K562 (cell line): ENCODE measurements at regions not wholly inside any gene's neighbourhood (a gene's known extent, or its start where the extent isn't known, plus 50 kb on each side); places are given as distances from the start of the nearest gene placed in this dataset.

ENCODE experiments used
- ATAC-seq: fragments of 200-7000 bp; cut with Tn5 transposase; 3 replicates; pipeline ENCODE4 v1.9.1; 2020; ENCODE audit warnings: moderate library complexity
- BruUV-seq: library from RNA; stranded (reverse); fragments of 400-500 nt; replicated peaks from 2 replicates; lab custom pipeline; 2021; lab: Mats Ljungman, UMichigan
- CTCF ChIA-PET: fragments of 300-600 bp; formaldehyde crosslinking; extraction: SDS; loops from one replicate; lab custom pipeline; 2021; ENCODE audit warnings: low intra/inter-chr PET ratio; lab: Yijun Ruan, JAX
- POLR2A ChIA-PET: fragments of 300-600, 350-650 bp; sonication (Branson Sonifier 250); formaldehyde crosslinking; extraction: SDS; loops from one replicate; lab custom pipeline; 2021; ENCODE audit warnings: antibody characterized with exemption, inconsistent platforms; lab: Yijun Ruan, JAX
- DNase-seq, 4 experiments: peaks; one replicate each; pipeline versions ENCODE4 v3.0.0 to v3.0.0-alpha.2; 2011 to 2018; ENCODE audit warnings: low spot score in 3 of 4, mixed read lengths in 3 of 4; ENCODE audit errors: extremely low read depth in 1 of 4
- FAIRE-seq: peaks from 2 replicates; lab custom pipeline; 2011; peaks lifted over from hg19 to GRCh38; lab: Jason Lieb, UNC
- H2AFZ ChIP-seq: 2 replicates; pipeline ENCODE4 v1.6.0; 2011; ENCODE audit warnings: low read depth, low read length, control low read depth, inconsistent platforms
- H3K27ac ChIP-seq: fragments of 200-600 bp; 3 replicates; pipeline ENCODE4 v1.8.0; 2011; ENCODE audit warnings: low read depth, mild to moderate bottlenecking, control low read depth, inconsistent platforms, low read length, moderate library complexity, mixed read lengths; ENCODE audit errors: extremely low read depth
- H3K27me3 ChIP-seq, 2 experiments: fragments of 300-600 bp in 1 of 2; 2 replicates in 1 of 2; 3 replicates in 1 of 2; pipeline versions ENCODE4 v1.6.0 to v1.8.0; 2011; ENCODE audit warnings: inconsistent platforms in 2 of 2, low read length in 2 of 2, mild to moderate bottlenecking in 1 of 2, mixed read lengths in 1 of 2, moderate library complexity in 1 of 2; ENCODE audit not compliant: control insufficient read depth in 2 of 2, insufficient read depth in 2 of 2
- H3K36me3 ChIP-seq: fragments of 300-600 bp; 3 replicates; pipeline ENCODE4 v1.8.0; 2011; ENCODE audit warnings: mild to moderate bottlenecking, low read length, inconsistent platforms; ENCODE audit not compliant: control insufficient read depth, insufficient read depth
- H3K4me1 ChIP-seq, 2 experiments: fragments of 200-600 bp in 1 of 2; replicated peaks in 1 of 2; 2 replicates in 1 of 2; 3 replicates in 1 of 2; pipeline versions ENCODE4 v1.5.1 to v1.8.0; 2011; ENCODE audit warnings: inconsistent platforms in 2 of 2, low read length in 2 of 2, mild to moderate bottlenecking in 1 of 2, mixed read lengths in 1 of 2, moderate library complexity in 1 of 2; ENCODE audit not compliant: control insufficient read depth in 2 of 2, insufficient read depth in 2 of 2
- H3K4me2 ChIP-seq: 2 replicates; pipeline ENCODE4 v1.6.1; 2011; ENCODE audit warnings: low read length, control low read depth, inconsistent platforms, mixed read lengths; ENCODE audit not compliant: insufficient read depth
- H3K4me3 ChIP-seq: fragments of 200-600 bp; sonication (generic), shearing (Covaris generic); 2 replicates; pipeline ENCODE4 v1.5.1; 2016; ENCODE audit warnings: control low read depth, inconsistent platforms
- H3K79me2 ChIP-seq: fragments of 200-600 bp; 3 replicates; pipeline ENCODE4 v1.8.0; 2011; ENCODE audit warnings: low read length, inconsistent platforms; ENCODE audit not compliant: control insufficient read depth, insufficient read depth
- H3K9ac ChIP-seq, 2 experiments: 2 replicates each; pipeline versions ENCODE4 v1.6.0 to v1.6.1; 2011; ENCODE audit warnings: low read depth in 2 of 2, low read length in 2 of 2, control low read depth in 1 of 2, inconsistent platforms in 1 of 2, mild to moderate bottlenecking in 1 of 2, mixed read lengths in 1 of 2; ENCODE audit not compliant: insufficient read depth in 1 of 2
- H3K9me1 ChIP-seq: one replicate; pipeline ENCODE4 v1.6.0; 2011; ENCODE audit warnings: inconsistent platforms, mild to moderate bottlenecking, low read length, moderate library complexity; ENCODE audit not compliant: control insufficient read depth, insufficient read depth
- H3K9me3 ChIP-seq: replicated peaks from 2 replicates; pipeline ENCODE4 v1.5.1; 2011; ENCODE audit warnings: low read depth, low read length, inconsistent platforms; ENCODE audit not compliant: control insufficient read depth, insufficient read depth
- H4K20me1 ChIP-seq: replicated peaks from 2 replicates; pipeline ENCODE4 v1.6.1; 2011; ENCODE audit warnings: low read length, inconsistent platforms, mixed read lengths; ENCODE audit not compliant: control insufficient read depth, insufficient read depth
- CC2D1A ChIP-seq: fragments of 450-650 bp; IDR thresholded peaks from 2 replicates; pipeline ENCODE4 v1.6.1; 2017; ENCODE audit warnings: mild to moderate bottlenecking
- FIP1L1 ChIP-seq: fragments of 200-400 bp; formaldehyde crosslinking; IDR thresholded peaks from 2 replicates; pipeline ENCODE4 v1.6.1; 2018; ENCODE audit warnings: mild to moderate bottlenecking, low read depth, low read length; ENCODE audit not compliant: poor library complexity, severe bottlenecking
- FOXK2 ChIP-seq, 2 experiments: fragments of 450-650 bp; IDR thresholded peaks in 1 of 2; conservative IDR thresholded peaks in 1 of 2; 2 replicates each; pipeline ENCODE4 v1.6.1; 2016; ENCODE audit warnings: low read depth in 2 of 2, mild to moderate bottlenecking in 1 of 2
- JUN ChIP-seq, 2 experiments: sonication (generic) in 1 of 2; formaldehyde crosslinking in 1 of 2; IDR thresholded peaks; 2 replicates each; pipeline versions ENCODE4 v1.6.1 to v1.8.0; 2012 to 2022; ENCODE audit warnings: borderline replicate concordance in 2 of 2, mild to moderate bottlenecking in 2 of 2, improper control_type of control experiment in 1 of 2, low read depth in 1 of 2, low read length in 1 of 2, missing genetic modification reagents in 1 of 2
- KAT7 ChIP-seq: sonication (generic); formaldehyde crosslinking; IDR thresholded peaks from 2 replicates; pipeline ENCODE4 v1.8.0; 2022; ENCODE audit warnings: missing genetic modification reagents, mild to moderate bottlenecking, borderline replicate concordance
- NFIX ChIP-seq: fragments of 250-450 bp; sonication (Bioruptor Pico); IDR thresholded peaks from 2 replicates; pipeline ENCODE4 v1.4.0; 2020; ENCODE audit warnings: low read depth, mild to moderate bottlenecking, moderate library complexity
- SMARCA4 ChIP-seq: fragments of 450-650 bp; IDR thresholded peaks from 2 replicates; pipeline ENCODE4 v1.6.1; 2016
- SMARCA5 ChIP-seq: fragments of 450-650 bp; IDR thresholded peaks from 2 replicates; pipeline ENCODE4 v1.6.1; 2016
- TCF7 ChIP-seq: sonication (generic); IDR thresholded peaks from 2 replicates; pipeline ENCODE4 v1.6.1; 2016; ENCODE audit warnings: antibody characterized with exemption, borderline replicate concordance
- XRCC3 ChIP-seq: fragments of 450-650 bp; IDR thresholded peaks from 2 replicates; pipeline ENCODE4 v1.6.1; 2017; ENCODE audit warnings: mild to moderate bottlenecking, moderate library complexity
- ZNF274 ChIP-seq: IDR thresholded peaks from 2 replicates; pipeline ENCODE4 v1.6.1; 2011; ENCODE audit warnings: low read depth, mild to moderate bottlenecking, low read length, moderate library complexity, borderline replicate concordance
- ZNF282 ChIP-seq: sonication (generic); formaldehyde crosslinking; IDR thresholded peaks from 2 replicates; pipeline ENCODE4 v1.8.1; 2023; ENCODE audit warnings: missing genetic modification reagents
- ZNF398 ChIP-seq: fragments of 250-450 bp; sonication (Bioruptor Pico); IDR thresholded peaks from 2 replicates; pipeline ENCODE4 v1.8.0; 2021; ENCODE audit warnings: moderate library complexity, mild to moderate bottlenecking, inconsistent platforms
- ZNF76 ChIP-seq: fragments of 250-450 bp; sonication (Bioruptor Pico); IDR thresholded peaks from 2 replicates; pipeline ENCODE4 v1.4.0; 2020; ENCODE audit warnings: mild to moderate bottlenecking, moderate library complexity, borderline replicate concordance
- in situ Hi-C: fragments of 300-500 bp; cut with MboI; formaldehyde crosslinking; loops from 4 replicates; pipeline ENCODE4 v1.15.0; 2018; ENCODE audit warnings: inconsistent platforms, mixed read lengths
- intact Hi-C: fragments of 100-400 bp; cut with micrococcal nuclease; formaldehyde crosslinking; loops from 2 replicates; pipeline ENCODE4 v1.14.2; 2022

GRCh38 chr14:27372771-27373170 is 774.9 kb upstream of the NOVA1 start:
- no peak for FAIRE-seq
- no peak for ATAC-seq
- in situ Hi-C loops = no loop called here
- H3K9me3 ChIP-seq = no peaks in the 10 kb centered on the region
- H3K4me2 ChIP-seq = no peak overlapping the region
- no peaks in the 10 kb centered on the region for H3K27me3 ChIP-seq
- no peak overlapping the region for H3K4me3 ChIP-seq
- ChIA-PET POLR2A (no interaction called here), CTCF (no interaction called here)
- no peaks in the 10 kb centered on the region for H3K36me3 ChIP-seq
- BruUV-seq = no TSS peak
- no peaks in the 10 kb centered on the region for H3K79me2 ChIP-seq
- no peaks in the 10 kb centered on the region for H3K9me1 ChIP-seq
- DNase-seq = no peak
- no peak overlapping the region for H3K9ac ChIP-seq
- no peaks in the 10 kb centered on the region for H4K20me1 ChIP-seq
- no peak overlapping the region for H2AFZ ChIP-seq
- no peaks in the 10 kb centered on the region for H3K4me1 ChIP-seq
- TF ChIP-seq FIP1L1 (no peak), CC2D1A (no peak), SMARCA4 (no peak), SMARCA5 (no peak), KAT7 (CRISPR knock-in tag) (no peak), ZNF274 (no peak), FOXK2 (conservative IDR thresholded peaks at IDR 0.05 in 1 of 2, IDR thresholded peaks at IDR 0.05 in 1 of 2; ENCODE audit: low read depth in 2 of 2) (no peak), ZNF282 (CRISPR knock-in tag) (no peak), ZNF76 (CRISPR knock-in tag) (no peak), TCF7 (no peak), XRCC3 (no peak), ZNF398 (CRISPR knock-in tag) (no peak), NFIX (CRISPR knock-in tag) (no peak), JUN (IDR thresholded peaks at IDR 0.05; ENCODE audit: borderline replicate concordance, low read depth, low read length) (no peak), JUN (CRISPR knock-in tag; IDR thresholded peaks at IDR 0.05; ENCODE audit: borderline replicate concordance) (no peak)
- TF ChIP-seq, all 486 proteins: peak for 0
- H3K27ac ChIP-seq = no peak overlapping the region
- intact Hi-C loops = no loop called here
